ENCODE measurements at regions not wholly inside any gene's neighbourhood (a gene's known extent, or its start where the extent isn't known, plus 50 kb on each side); places are given as distances from the start of the nearest gene placed in this dataset.

- Mint-ChIP-seq H3K4me3 (no peak overlapping the region), H3K4me1 (no peaks in the 10 kb centered on the region), H3K36me3 (no peaks in the 10 kb centered on the region), H3K27me3 (ENCODE audit: low read depth in 3 of 3) (peaks cover 2 to 9% (median 8%) of the 10 kb centered on the region in 3 donors), H3K27ac (no peak overlapping the region), H3K9me3 (no peaks in the 10 kb centered on the region)
- DNase-seq, result no peak
Measured at GRCh38 chr12:24739106-24739779, 209.7 kb downstream of the BCAT1 start.

GRCh38 chr12:24738441-24738840 is 210.5 kb downstream of the BCAT1 start:
- peaks cover 2 to 8% (median 8%) of the 10 kb centered on the region in 3 donors for H3K27me3 Mint-ChIP-seq (ENCODE audit: low read depth in 3 of 3)
- H3K9me3 Mint-ChIP-seq, result no peaks in the 10 kb centered on the region
- H3K4me3 Mint-ChIP-seq, result no peak overlapping the region
- DNase-seq, result no peak
- H3K36me3 Mint-ChIP-seq, result no peaks in the 10 kb centered on the region
- no peak overlapping the region for H3K27ac Mint-ChIP-seq
- H3K4me1 Mint-ChIP-seq, result no peaks in the 10 kb centered on the region

- DNase-seq, result no peak
- Mint-ChIP-seq H3K4me1 (peaks cover 9 to 14% of the 10 kb centered on the region in 2 donors), H3K27ac (no peak overlapping the region), H3K9me3 (no peaks in the 10 kb centered on the region), H3K36me3 (no peaks in the 10 kb centered on the region), H3K27me3 (ENCODE audit: low read depth in 3 of 3) (peaks cover 2 to 4% (median 4%) of the 10 kb centered on the region in 3 donors), H3K4me3 (no peak overlapping the region)
Measured at GRCh38 chr12:24731596-24731995, 217.3 kb downstream of the BCAT1 start.

- Mint-ChIP-seq H3K27ac (no peak overlapping the region), H3K4me3 (no peak overlapping the region), H3K9me3 (no peaks in the 10 kb centered on the region), H3K36me3 (no peaks in the 10 kb centered on the region), H3K4me1 (peaks cover 9 to 14% of the 10 kb centered on the region in 2 donors), H3K27me3 (ENCODE audit: low read depth in 3 of 3) (peaks cover 2 to 4% (median 3%) of the 10 kb centered on the region in 3 donors)
- no peak for DNase-seq
Measured at GRCh38 chr12:24730489-24730896, 218.4 kb downstream of the BCAT1 start.

- no peak for DNase-seq
- peaks cover 9 to 14% of the 10 kb centered on the region in 2 donors for H3K4me1 Mint-ChIP-seq
- H3K27ac Mint-ChIP-seq, result no peak overlapping the region
- H3K27me3 Mint-ChIP-seq (ENCODE audit: low read depth in 3 of 3), result peaks cover 2 to 4% (median 2%) of the 10 kb centered on the region in 3 donors
- no peak overlapping the region for H3K4me3 Mint-ChIP-seq
- no peaks in the 10 kb centered on the region for H3K9me3 Mint-ChIP-seq
- no peaks in the 10 kb centered on the region for H3K36me3 Mint-ChIP-seq
Measured at GRCh38 chr12:24728826-24729225, 220.1 kb downstream of the BCAT1 start.

- Mint-ChIP-seq H3K4me1 (peaks cover 9 to 14% of the 10 kb centered on the region in 2 donors), H3K9me3 (no peaks in the 10 kb centered on the region), H3K27me3 (ENCODE audit: low read depth in 3 of 3) (peaks cover 0 to 4% (median 2%) of the 10 kb centered on the region in 3 donors), H3K27ac (no peak overlapping the region), H3K36me3 (no peaks in the 10 kb centered on the region), H3K4me3 (no peak overlapping the region)
- DNase-seq, result peak in 1 of 3 donors; percentile 10
Measured at GRCh38 chr12:24728366-24728765, 220.5 kb downstream of the BCAT1 start.

- no peak overlapping the region for H3K27ac Mint-ChIP-seq
- no peaks in the 10 kb centered on the region for H3K27me3 Mint-ChIP-seq (ENCODE audit: low read depth in 3 of 3)
- H3K9me3 Mint-ChIP-seq, result no peaks in the 10 kb centered on the region
- H3K36me3 Mint-ChIP-seq, result peaks cover 0 to 3% (median 0%) of the 10 kb centered on the region in 3 donors
- DNase-seq, result no peak
- H3K4me3 Mint-ChIP-seq, result no peak overlapping the region
- H3K4me1 Mint-ChIP-seq, result peaks cover 9 to 18% of the 10 kb centered on the region in 2 donors
Measured at GRCh38 chr12:24725616-24726015, 223.3 kb downstream of the BCAT1 start.

GRCh38 chr12:24724814-24725213 is 224.1 kb downstream of the BCAT1 start:
- H3K9me3 Mint-ChIP-seq, result no peaks in the 10 kb centered on the region
- H3K27ac Mint-ChIP-seq, result peak overlapping the region in 1 of 6 donors; percentile 11
- peaks cover 10 to 19% of the 10 kb centered on the region in 2 donors for H3K4me1 Mint-ChIP-seq

GRCh38 chr12:24723759-24724158 is 225.1 kb downstream of the BCAT1 start:
- H3K4me1 Mint-ChIP-seq, result peaks cover 18 to 25% of the 10 kb centered on the region in 2 donors
- H3K27ac Mint-ChIP-seq, result no peak overlapping the region
- DNase-seq, result no peak
- peaks cover 0 to 3% (median 0%) of the 10 kb centered on the region in 3 donors for H3K36me3 Mint-ChIP-seq
- no peak overlapping the region for H3K4me3 Mint-ChIP-seq
- H3K27me3 Mint-ChIP-seq (ENCODE audit: low read depth in 3 of 3), result no peaks in the 10 kb centered on the region
- no peaks in the 10 kb centered on the region for H3K9me3 Mint-ChIP-seq

More at GRCh38 chr12:24724814-24725213, 224.1 kb downstream of the BCAT1 start:
- no peak overlapping the region for H3K4me3 Mint-ChIP-seq
- peaks cover 0 to 3% (median 0%) of the 10 kb centered on the region in 3 donors for H3K36me3 Mint-ChIP-seq
- H3K27me3 Mint-ChIP-seq (ENCODE audit: low read depth in 3 of 3), result no peaks in the 10 kb centered on the region
- DNase-seq, result no peak

GRCh38 chr12:24721191-24721590 is 227.7 kb downstream of the BCAT1 start:
- Mint-ChIP-seq H3K4me3 (no peak overlapping the region), H3K27me3 (ENCODE audit: low read depth in 3 of 3) (no peaks in the 10 kb centered on the region), H3K36me3 (peaks cover 0 to 3% (median 0%) of the 10 kb centered on the region in 3 donors), H3K27ac (peak overlapping the region in 1 of 6 donors; percentile 62), H3K9me3 (peaks cover 0 to 2% (median 0%) of the 10 kb centered on the region in 6 donors), H3K4me1 (peaks cover 31 to 40% of the 10 kb centered on the region in 2 donors)
- no peak for DNase-seq

GRCh38 chr12:24719293-24719721 is 229.6 kb downstream of the BCAT1 start:
- H3K4me3 Mint-ChIP-seq, result peak overlapping the region; percentile 72 to 80 (median 75)
- peak; percentile 42 to 54 (median 45) for DNase-seq
- H3K36me3 Mint-ChIP-seq, result peaks cover 0 to 3% (median 0%) of the 10 kb centered on the region in 3 donors
- peaks cover 31 to 40% of the 10 kb centered on the region in 2 donors for H3K4me1 Mint-ChIP-seq
- no peaks in the 10 kb centered on the region for H3K27me3 Mint-ChIP-seq (ENCODE audit: low read depth in 3 of 3)
- H3K27ac Mint-ChIP-seq, result peak overlapping the region; percentile 61 to 91 (median 80)
- H3K9me3 Mint-ChIP-seq, result peaks cover 0 to 2% (median 0%) of the 10 kb centered on the region in 6 donors

- DNase-seq, result no peak
- Mint-ChIP-seq H3K4me3 (peak overlapping the region; percentile 72 to 80 (median 75)), H3K4me1 (peaks cover 31 to 40% of the 10 kb centered on the region in 2 donors), H3K9me3 (peaks cover 0 to 2% (median 0%) of the 10 kb centered on the region in 6 donors), H3K36me3 (peaks cover 0 to 3% (median 0%) of the 10 kb centered on the region in 3 donors), H3K27ac (peak overlapping the region; percentile 61 to 91 (median 80)), H3K27me3 (ENCODE audit: low read depth in 3 of 3) (no peaks in the 10 kb centered on the region)
Measured at GRCh38 chr12:24718617-24719016, 230.3 kb downstream of the BCAT1 start.

- Mint-ChIP-seq H3K27me3 (ENCODE audit: low read depth in 3 of 3) (no peaks in the 10 kb centered on the region), H3K4me3 (no peak overlapping the region), H3K9me3 (peaks cover 0 to 2% (median 0%) of the 10 kb centered on the region in 6 donors), H3K27ac (peak overlapping the region in 1 of 6 donors; percentile 6), H3K4me1 (peaks cover 18 to 20% of the 10 kb centered on the region in 2 donors), H3K36me3 (no peaks in the 10 kb centered on the region)
- no peak for DNase-seq
Measured at GRCh38 chr12:24714237-24714636, 234.7 kb downstream of the BCAT1 start.

- Mint-ChIP-seq H3K27me3 (ENCODE audit: low read depth in 3 of 3) (no peaks in the 10 kb centered on the region), H3K9me3 (no peaks in the 10 kb centered on the region), H3K4me3 (no peak overlapping the region), H3K27ac (no peak overlapping the region), H3K36me3 (no peaks in the 10 kb centered on the region), H3K4me1 (no peaks in the 10 kb centered on the region)
- DNase-seq, result no peak
Measured at GRCh38 chr12:24711056-24712008, 237.6 kb downstream of the BCAT1 start.

Measured in immature natural killer cell (primary cell).